Fibroblast of pulmonary artery (primary cell): ENCODE measurements at regions not wholly inside any gene's neighbourhood (a gene's known extent, or its start where the extent isn't known, plus 50 kb on each side); places are given as distances from the start of the nearest gene placed in this dataset.

ENCODE experiments used
- DNase-seq: peaks from one replicate; pipeline ENCODE4 v3.0.0-alpha.2; 2010; ENCODE audit warnings: low read depth
- H3K4me3 ChIP-seq: replicated peaks from 2 replicates; pipeline ENCODE4 v1.5.1; 2011; ENCODE audit warnings: low read depth, mild to moderate bottlenecking, control low read depth, low read length, moderate library complexity
- CTCF ChIP-seq: IDR thresholded peaks from 2 replicates; pipeline ENCODE4 v1.5.1; 2011; ENCODE audit warnings: mild to moderate bottlenecking, control low read depth, low read length, inconsistent platforms; ENCODE audit errors: missing control alignments

- TF ChIP-seq CTCF: no peak
- no peak for DNase-seq
- no peak overlapping the region for H3K4me3 ChIP-seq
These were observed 425.1 kb downstream of the GPM6A start for GRCh38 chr4:175386776-175387507.

- DNase-seq: no peak
- no peak for TF ChIP-seq CTCF
These were observed 417.9 kb downstream of the GPM6A start for GRCh38 chr4:175394208-175394607.

GRCh38 chr4:175405961-175406360 is 406.1 kb downstream of the GPM6A start:
- no peak for TF ChIP-seq CTCF
- H3K4me3 ChIP-seq: no peak overlapping the region
- no peak for DNase-seq

More at GRCh38 chr4:175394208-175394607, 417.9 kb downstream of the GPM6A start:
- H3K4me3 ChIP-seq: no peak overlapping the region

GRCh38 chr4:175407926-175408325 is 404.1 kb downstream of the GPM6A start:
- no peak overlapping the region for H3K4me3 ChIP-seq
- no peak for TF ChIP-seq CTCF
- no peak for DNase-seq

GRCh38 chr4:175411251-175411650 is 400.8 kb downstream of the GPM6A start:
- DNase-seq: no peak
- no peak for TF ChIP-seq CTCF
- no peak overlapping the region for H3K4me3 ChIP-seq

GRCh38 chr4:175412161-175412560 is 399.9 kb downstream of the GPM6A start:
- no peak overlapping the region for H3K4me3 ChIP-seq
- peak; percentile 47 for DNase-seq
- no peak for TF ChIP-seq CTCF

GRCh38 chr4:175412746-175413145 is 399.3 kb downstream of the GPM6A start:
- peak; percentile 66 for DNase-seq
- no peak for TF ChIP-seq CTCF
- no peak overlapping the region for H3K4me3 ChIP-seq
